Neural progenitor cell (in vitro differentiated cells): ENCODE measurements at regions not wholly inside any gene's neighbourhood (a gene's known extent, or its start where the extent isn't known, plus 50 kb on each side); places are given as distances from the start of the nearest gene placed in this dataset.
A peak's percentile ranks its signal among the peaks of the same experiment; 100 is the strongest.

Experiments
- DNase-seq: peaks from one replicate; pipeline ENCODE4 v3.0.0-alpha.2; 2016; ENCODE audit warnings: low spot score
- H2AFZ ChIP-seq: fragments of 200-600 bp; sonication (generic); replicated peaks from 2 replicates; pipeline ENCODE4 v1.6.1; 2016; ENCODE audit warnings: antibody characterized with exemption
- H3F3A ChIP-seq: fragments of 200-600 bp; sonication (generic); 2 replicates; pipeline ENCODE4 v1.6.1; 2016; ENCODE audit warnings: antibody characterized with exemption, low read depth
- H3K27ac ChIP-seq: fragments of 200-600 bp; sonication (generic); 2 replicates; pipeline ENCODE4 v1.5.1; 2016; ENCODE audit warnings: mild to moderate bottlenecking
- H3K27me3 ChIP-seq: fragments of 200-600 bp; sonication (generic); 2 replicates; pipeline ENCODE4 v1.6.1; 2016; ENCODE audit warnings: mild to moderate bottlenecking, moderate library complexity
- H3K36me3 ChIP-seq: fragments of 200-600 bp; sonication (generic); 2 replicates; pipeline ENCODE4 v1.5.1; 2016
- H3K4me1 ChIP-seq: fragments of 200-600 bp; sonication (generic); 2 replicates; pipeline ENCODE4 v1.6.1; 2016; ENCODE audit warnings: mixed run types
- H3K4me2 ChIP-seq: fragments of 200-600 bp; sonication (generic); 2 replicates; pipeline ENCODE4 v1.6.1; 2016
- H3K4me3 ChIP-seq: fragments of 200-600 bp; sonication (generic); 2 replicates; pipeline ENCODE4 v1.5.1; 2016
- H3K79me2 ChIP-seq: fragments of 200-600 bp; sonication (generic); 2 replicates; pipeline ENCODE4 v1.6.1; 2016; ENCODE audit warnings: low read depth
- H3K9ac ChIP-seq: fragments of 200-600 bp; sonication (generic); 2 replicates; pipeline ENCODE4 v1.6.1; 2016
- H3K9me3 ChIP-seq: fragments of 200-600 bp; sonication (generic); 2 replicates; pipeline ENCODE4 v1.5.1; 2016; ENCODE audit warnings: low read depth
- H4K20me1 ChIP-seq: fragments of 200-600 bp; sonication (generic); 2 replicates; pipeline ENCODE4 v1.6.1; 2016; ENCODE audit warnings: low read depth
- H3K27ac Mint-ChIP-seq: 3 replicates; pipeline ENCODE4 v1.8.0; 2021; ENCODE audit warnings: mixed read lengths
- H3K27me3 Mint-ChIP-seq: 2 replicates; pipeline ENCODE4 v1.8.0; 2022; ENCODE audit warnings: low read depth, mild to moderate bottlenecking, inconsistent platforms, moderate library complexity, mixed read lengths; ENCODE audit not compliant: insufficient read depth
- H3K36me3 Mint-ChIP-seq: 3 replicates; pipeline ENCODE4 v1.8.0; 2021; ENCODE audit warnings: mixed read lengths
- H3K4me1 Mint-ChIP-seq: 3 replicates; pipeline ENCODE4 v1.8.0; 2021; ENCODE audit warnings: mixed read lengths
- H3K4me3 Mint-ChIP-seq: 3 replicates; pipeline ENCODE4 v1.8.0; 2021; ENCODE audit warnings: mild to moderate bottlenecking, moderate library complexity, mixed read lengths
- H3K9me3 Mint-ChIP-seq: 3 replicates; pipeline ENCODE4 v1.8.0; 2020; ENCODE audit warnings: mixed read lengths
- EZH2 ChIP-seq: fragments of 200-600 bp; sonication (generic); IDR thresholded peaks from 2 replicates; pipeline ENCODE4 v1.6.1; 2017; ENCODE audit warnings: antibody characterized with exemption, mild to moderate bottlenecking, moderate library complexity
- EZH2phosphoT487 ChIP-seq: fragments of 200-600 bp; sonication (generic); IDR thresholded peaks from 2 replicates; pipeline ENCODE4 v1.6.1; 2017; ENCODE audit warnings: antibody characterized with exemption
- TF ChIP-seq, protein P1 (sequence below): fragments of 200-600 bp; sonication (generic); IDR thresholded peaks from 2 replicates; pipeline ENCODE4 v1.5.1; 2017; ENCODE audit warnings: antibody characterized with exemption, mild to moderate bottlenecking

DNA sequence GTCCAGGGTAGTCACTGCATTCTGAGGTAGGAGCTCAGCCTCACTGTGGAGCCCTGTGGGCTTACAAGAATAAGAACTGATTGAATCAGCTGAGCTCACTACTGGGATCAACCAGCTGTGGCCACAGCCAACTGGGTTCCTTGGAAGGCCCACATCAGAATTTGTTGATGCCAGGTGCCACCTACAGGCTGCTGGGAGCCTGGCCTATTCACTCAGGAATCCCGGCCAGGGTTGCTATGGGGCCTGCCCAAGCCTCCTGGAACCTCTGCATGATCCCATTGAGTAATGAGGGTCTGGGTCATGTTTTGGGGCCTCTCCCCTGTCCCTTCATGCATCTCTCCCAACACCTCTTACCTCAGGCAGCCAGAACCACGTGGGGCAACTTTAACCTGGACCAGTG is 53.9 kb upstream of the KIAA1210 start:
- Mint-ChIP-seq H3K36me3 (no peaks in the 10 kb centered on the region), H3K4me3 (no peak overlapping the region), H3K27me3 (no peaks in the 10 kb centered on the region), H3K27ac (no peak overlapping the region), H3K4me1 (peaks cover 3% of the 10 kb centered on the region), H3K9me3 (peaks cover 8% of the 10 kb centered on the region)
- Histone ChIP-seq H3K4me3 (no peak overlapping the region), H3K27me3 (no peaks in the 10 kb centered on the region), H4K20me1 (no peaks in the 10 kb centered on the region), H3K9me3 (no peaks in the 10 kb centered on the region), H3K27ac (no peak overlapping the region), H3K9ac (no peak overlapping the region), H3K79me2 (no peaks in the 10 kb centered on the region), H2AFZ (no peak overlapping the region), H3K4me2 (no peak overlapping the region), H3K4me1 (no peaks in the 10 kb centered on the region), H3K36me3 (no peaks in the 10 kb centered on the region), H3F3A (no peaks in the 10 kb centered on the region)
- DNase-seq = peak; percentile 40
- TF ChIP-seq EZH2phosphoT487 (no peak), EZH2 (no peak)
- TF ChIP-seq, protein P1, sequence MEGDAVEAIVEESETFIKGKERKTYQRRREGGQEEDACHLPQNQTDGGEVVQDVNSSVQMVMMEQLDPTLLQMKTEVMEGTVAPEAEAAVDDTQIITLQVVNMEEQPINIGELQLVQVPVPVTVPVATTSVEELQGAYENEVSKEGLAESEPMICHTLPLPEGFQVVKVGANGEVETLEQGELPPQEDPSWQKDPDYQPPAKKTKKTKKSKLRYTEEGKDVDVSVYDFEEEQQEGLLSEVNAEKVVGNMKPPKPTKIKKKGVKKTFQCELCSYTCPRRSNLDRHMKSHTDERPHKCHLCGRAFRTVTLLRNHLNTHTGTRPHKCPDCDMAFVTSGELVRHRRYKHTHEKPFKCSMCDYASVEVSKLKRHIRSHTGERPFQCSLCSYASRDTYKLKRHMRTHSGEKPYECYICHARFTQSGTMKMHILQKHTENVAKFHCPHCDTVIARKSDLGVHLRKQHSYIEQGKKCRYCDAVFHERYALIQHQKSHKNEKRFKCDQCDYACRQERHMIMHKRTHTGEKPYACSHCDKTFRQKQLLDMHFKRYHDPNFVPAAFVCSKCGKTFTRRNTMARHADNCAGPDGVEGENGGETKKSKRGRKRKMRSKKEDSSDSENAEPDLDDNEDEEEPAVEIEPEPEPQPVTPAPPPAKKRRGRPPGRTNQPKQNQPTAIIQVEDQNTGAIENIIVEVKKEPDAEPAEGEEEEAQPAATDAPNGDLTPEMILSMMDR = peak; percentile 41

DNA sequence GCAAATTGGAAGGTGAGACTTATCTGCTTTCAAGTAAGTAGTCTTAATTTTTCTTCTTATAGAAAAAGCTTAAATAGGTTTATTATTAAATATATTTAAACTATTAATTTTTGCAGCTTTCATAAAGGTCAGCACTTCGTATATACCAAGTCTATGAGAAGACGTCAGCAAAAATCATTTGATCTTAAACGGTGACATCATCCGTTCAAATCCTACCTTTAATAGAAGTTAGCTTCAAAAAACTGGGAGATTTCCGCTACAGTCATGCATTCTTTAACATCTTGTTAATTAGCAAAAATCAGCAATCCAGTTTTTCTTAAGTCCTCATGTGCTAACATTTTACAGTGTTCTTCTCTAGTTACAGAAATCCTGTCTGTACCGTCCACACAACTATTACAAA is 49.9 kb upstream of the PGRMC1 start:
- Histone ChIP-seq H3K79me2 (no peaks in the 10 kb centered on the region), H3K36me3 (no peaks in the 10 kb centered on the region), H3K27ac (no peak overlapping the region), H3K27me3 (no peaks in the 10 kb centered on the region), H3K9ac (no peak overlapping the region), H3K4me3 (no peak overlapping the region), H4K20me1 (no peaks in the 10 kb centered on the region), H3K4me2 (no peak overlapping the region), H3F3A (no peaks in the 10 kb centered on the region), H3K4me1 (no peaks in the 10 kb centered on the region), H2AFZ (no peak overlapping the region), H3K9me3 (no peaks in the 10 kb centered on the region)
- no peak overlapping the region for H3K27ac Mint-ChIP-seq
- H3K4me1 Mint-ChIP-seq = no peaks in the 10 kb centered on the region
- H3K27me3 Mint-ChIP-seq = no peaks in the 10 kb centered on the region
- H3K9me3 Mint-ChIP-seq = no peaks in the 10 kb centered on the region
- no peak overlapping the region for H3K4me3 Mint-ChIP-seq
- no peak for DNase-seq
- TF ChIP-seq, protein P1 = no peak
- TF ChIP-seq EZH2 (no peak), EZH2phosphoT487 (no peak)
- no peaks in the 10 kb centered on the region for H3K36me3 Mint-ChIP-seq
